ENCODE measurements at regions not wholly inside any gene's neighbourhood (a gene's known extent, or its start where the extent isn't known, plus 50 kb on each side); places are given as distances from the start of the nearest gene placed in this dataset.

DNA sequence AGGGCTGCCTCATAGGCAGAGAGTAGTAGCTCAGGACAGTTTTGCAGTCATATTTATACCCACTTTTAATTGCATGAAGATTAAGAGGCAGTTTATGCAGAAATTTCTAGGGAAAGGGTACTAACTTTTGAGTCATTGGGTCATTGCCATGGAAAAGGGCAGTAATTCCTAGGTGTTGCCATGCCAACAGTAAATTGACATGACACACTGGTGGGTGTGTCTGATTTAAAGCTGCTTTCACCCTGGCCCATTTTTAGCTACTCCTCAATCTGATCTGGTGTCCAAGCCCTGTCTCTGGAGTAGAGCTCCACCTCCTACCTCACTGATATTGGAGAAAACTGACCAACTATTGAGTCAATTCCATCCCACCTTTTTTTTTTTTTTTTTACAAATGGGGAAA lies 161.5 kb upstream of the ZKSCAN2 start:
- Histone ChIP-seq H3K27ac (ENCODE audit: insufficient read depth, low read depth, low read length) (no peak overlapping the region), H3K9me1 (replicated peaks; ENCODE audit: control insufficient read depth, extremely low read depth, insufficient read depth, low read length) (no peaks in the 10 kb centered on the region), H3K36me3 (ENCODE audit: control insufficient read depth in 2 of 2, extremely low read depth in 1 of 2, insufficient read depth in 2 of 2, low read length in 2 of 2) (no peaks in the 10 kb centered on the region), H3K9ac (replicated peaks; ENCODE audit: extremely low read depth, insufficient read depth, low read length) (no peak overlapping the region), H4K20me1 (replicated peaks; ENCODE audit: control insufficient read depth, extremely low read depth, insufficient read depth, low read length) (no peaks in the 10 kb centered on the region), H3K4me1 (ENCODE audit: control insufficient read depth, extremely low read depth, insufficient read depth, low read length) (no peaks in the 10 kb centered on the region), H3K9me3 (replicated peaks; ENCODE audit: control insufficient read depth, insufficient read depth, low read length) (peaks cover 5% of the 10 kb centered on the region), H3K4me2 (ENCODE audit: insufficient read depth, low read length) (no peak overlapping the region), H2AFZ (ENCODE audit: low read depth, low read length) (no peak overlapping the region), H3K4me3 (replicated peaks in 1 of 3; ENCODE audit: insufficient read depth in 1 of 3, low read depth in 1 of 3, low read length in 3 of 3) (no peak overlapping the region), H3K27me3 (ENCODE audit: control insufficient read depth in 2 of 2, insufficient read depth in 2 of 2, low read length in 2 of 2) (no peaks in the 10 kb centered on the region), H3K79me2 (ENCODE audit: control insufficient read depth, insufficient read depth, low read length) (no peaks in the 10 kb centered on the region)
- BruUV-seq (replicated peaks) = no TSS peak
- dilution Hi-C loops (cut with MboI; ENCODE audit: extremely low pct_ligation_motif_present, low sequenced_read_pairs) = no loop called here
- TF ChIP-seq JUN (IDR thresholded peaks at IDR 0.05; ENCODE audit: borderline replicate concordance, insufficient read depth, insufficient read length, low read depth) = no peak
- TF ChIP-seq FOS (IDR thresholded peaks at IDR 0.05; ENCODE audit: borderline replicate concordance, insufficient read depth, low read length) = no peak
- TF ChIP-seq, protein P1, sequence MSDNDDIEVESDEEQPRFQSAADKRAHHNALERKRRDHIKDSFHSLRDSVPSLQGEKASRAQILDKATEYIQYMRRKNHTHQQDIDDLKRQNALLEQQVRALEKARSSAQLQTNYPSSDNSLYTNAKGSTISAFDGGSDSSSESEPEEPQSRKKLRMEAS (IDR thresholded peaks at IDR 0.05; ENCODE audit: insufficient read depth, insufficient read length) = no peak
- no peak for TF ChIP-seq GATA2 (IDR thresholded peaks at IDR 0.05; ENCODE audit: insufficient read depth, insufficient read length, low read depth, low read length)
- TF ChIP-seq, protein P2, sequence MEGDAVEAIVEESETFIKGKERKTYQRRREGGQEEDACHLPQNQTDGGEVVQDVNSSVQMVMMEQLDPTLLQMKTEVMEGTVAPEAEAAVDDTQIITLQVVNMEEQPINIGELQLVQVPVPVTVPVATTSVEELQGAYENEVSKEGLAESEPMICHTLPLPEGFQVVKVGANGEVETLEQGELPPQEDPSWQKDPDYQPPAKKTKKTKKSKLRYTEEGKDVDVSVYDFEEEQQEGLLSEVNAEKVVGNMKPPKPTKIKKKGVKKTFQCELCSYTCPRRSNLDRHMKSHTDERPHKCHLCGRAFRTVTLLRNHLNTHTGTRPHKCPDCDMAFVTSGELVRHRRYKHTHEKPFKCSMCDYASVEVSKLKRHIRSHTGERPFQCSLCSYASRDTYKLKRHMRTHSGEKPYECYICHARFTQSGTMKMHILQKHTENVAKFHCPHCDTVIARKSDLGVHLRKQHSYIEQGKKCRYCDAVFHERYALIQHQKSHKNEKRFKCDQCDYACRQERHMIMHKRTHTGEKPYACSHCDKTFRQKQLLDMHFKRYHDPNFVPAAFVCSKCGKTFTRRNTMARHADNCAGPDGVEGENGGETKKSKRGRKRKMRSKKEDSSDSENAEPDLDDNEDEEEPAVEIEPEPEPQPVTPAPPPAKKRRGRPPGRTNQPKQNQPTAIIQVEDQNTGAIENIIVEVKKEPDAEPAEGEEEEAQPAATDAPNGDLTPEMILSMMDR (IDR thresholded peaks at IDR 0.05; ENCODE audit: extremely low read depth in 1 of 2, insufficient read depth in 1 of 2, low read depth in 1 of 2, low read length in 2 of 2) = no peak
- TF ChIP-seq POLR2A (IDR thresholded peaks at IDR 0.05; ENCODE audit: low read depth, low read length) = no peak
- no peak for TF ChIP-seq POLR2AphosphoS5 (IDR thresholded peaks at IDR 0.05; ENCODE audit: insufficient read depth, low read depth, low read length)
- no peak for TF ChIP-seq EZH2 (IDR thresholded peaks at IDR 0.05; ENCODE audit: borderline replicate concordance, low read depth, low read length, severe bottlenecking)
- no peak for TF ChIP-seq MYC (IDR thresholded peaks at IDR 0.05; ENCODE audit: low read depth, low read length)
- CTCF ChIA-PET = no interaction called here
- intact Hi-C loops (cut with micrococcal nuclease) = no loop called here
- POLR2A ChIA-PET = no interaction called here
- no peak for DNase-seq (ENCODE audit: low read depth, low spot score)
- no peak for FAIRE-seq
